HepG2 (cell line): ENCODE measurements at regions not wholly inside any gene's neighbourhood (a gene's known extent, or its start where the extent isn't known, plus 50 kb on each side); places are given as distances from the start of the nearest gene placed in this dataset.

Experiments
- ELF4 ChIP-seq: sonication (generic); formaldehyde crosslinking; IDR thresholded peaks from 2 replicates; pipeline ENCODE4 v1.5.0; 2020; ENCODE audit warnings: missing genetic modification reagents, mild to moderate bottlenecking, moderate library complexity, borderline replicate concordance
- KLF9 ChIP-seq: IDR thresholded peaks from 2 replicates; pipeline ENCODE4 v1.6.1; 2016; ENCODE audit warnings: low read depth
- POLR2A ChIP-seq, 2 experiments: IDR thresholded peaks; 2 replicates each; pipeline ENCODE4 v1.6.1; 2011; ENCODE audit warnings: low read depth in 2 of 2, low read length in 2 of 2, mild to moderate bottlenecking in 1 of 2, moderate library complexity in 1 of 2; ENCODE audit not compliant: insufficient read depth in 1 of 2
- ZNF275 ChIP-seq: sonication (generic); formaldehyde crosslinking; IDR thresholded peaks from 2 replicates; pipeline ENCODE4 v1.8.0; 2022; ENCODE audit warnings: missing genetic modification reagents, mild to moderate bottlenecking, inconsistent platforms, borderline replicate concordance

GRCh38 chr13:95447814-95448213 lies 104.7 kb upstream of the CLDN10 start:
- no peak for TF ChIP-seq ELF4 (CRISPR knock-in tag)
- TF ChIP-seq POLR2A (IDR thresholded peaks at IDR 0.05; ENCODE audit: insufficient read depth in 1 of 2, low read depth in 2 of 2, low read length in 2 of 2) = no peak
- no peak for TF ChIP-seq ZNF275 (CRISPR knock-in tag)
- TF ChIP-seq KLF9 = no peak
